Activated naive CD8-positive, alpha-beta T cell treated with anti-CD3 and anti-CD28 coated beads for 36 hours (primary cell): ENCODE measurements at regions not wholly inside any gene's neighbourhood (a gene's known extent, or its start where the extent isn't known, plus 50 kb on each side); places are given as distances from the start of the nearest gene placed in this dataset.

Experiments used
- DNase-seq: peaks from one replicate; pipeline ENCODE4 v3.0.0; 2021
- H3K27ac Mint-ChIP-seq: one replicate; pipeline ENCODE4 v1.8.0; 2022; ENCODE audit warnings: mild to moderate bottlenecking, moderate library complexity, mixed read lengths
- H3K27me3 Mint-ChIP-seq: one replicate; pipeline ENCODE4 v1.8.0; 2022; ENCODE audit warnings: mild to moderate bottlenecking, mixed read lengths
- H3K36me3 Mint-ChIP-seq: one replicate; pipeline ENCODE4 v1.8.0; 2021; ENCODE audit warnings: mild to moderate bottlenecking, mixed read lengths
- H3K4me1 Mint-ChIP-seq: one replicate; pipeline ENCODE4 v1.8.0; 2021; ENCODE audit warnings: mixed read lengths
- H3K4me3 Mint-ChIP-seq: one replicate; pipeline ENCODE4 v1.8.0; 2022; ENCODE audit warnings: mild to moderate bottlenecking, moderate library complexity, mixed read lengths
- H3K9me3 Mint-ChIP-seq: one replicate; pipeline ENCODE4 v1.8.0; 2022; ENCODE audit warnings: mixed read lengths

GRCh38 chr3:105923140-105923539 lies 54.3 kb upstream of the CBLB start:
- H3K4me1 Mint-ChIP-seq = peaks cover 3% of the 10 kb centered on the region
- no peak overlapping the region for H3K27ac Mint-ChIP-seq
- peaks cover 19% of the 10 kb centered on the region for H3K9me3 Mint-ChIP-seq
- H3K27me3 Mint-ChIP-seq = no peaks in the 10 kb centered on the region
- no peak overlapping the region for H3K4me3 Mint-ChIP-seq
- no peak for DNase-seq
- peaks cover 15% of the 10 kb centered on the region for H3K36me3 Mint-ChIP-seq

- H3K4me3 Mint-ChIP-seq = no peak overlapping the region
- DNase-seq = no peak
- peaks cover 3% of the 10 kb centered on the region for H3K4me1 Mint-ChIP-seq
- no peaks in the 10 kb centered on the region for H3K27me3 Mint-ChIP-seq
- H3K9me3 Mint-ChIP-seq = no peaks in the 10 kb centered on the region
- H3K36me3 Mint-ChIP-seq = no peaks in the 10 kb centered on the region
- H3K27ac Mint-ChIP-seq = no peak overlapping the region
These were observed 58.9 kb upstream of the CBLB start for GRCh38 chr3:105927741-105928140.

GRCh38 chr3:105930733-105931132 lies 61.9 kb upstream of the CBLB start:
- H3K9me3 Mint-ChIP-seq = peaks cover 4% of the 10 kb centered on the region
- no peaks in the 10 kb centered on the region for H3K27me3 Mint-ChIP-seq
- no peaks in the 10 kb centered on the region for H3K36me3 Mint-ChIP-seq
- DNase-seq = no peak
- no peak overlapping the region for H3K4me3 Mint-ChIP-seq
- peaks cover 3% of the 10 kb centered on the region for H3K4me1 Mint-ChIP-seq
- H3K27ac Mint-ChIP-seq = no peak overlapping the region

GRCh38 chr3:105931500-105931899 lies 62.7 kb upstream of the CBLB start:
- no peak overlapping the region for H3K4me3 Mint-ChIP-seq
- H3K4me1 Mint-ChIP-seq = peaks cover 3% of the 10 kb centered on the region
- no peak for DNase-seq
- H3K36me3 Mint-ChIP-seq = no peaks in the 10 kb centered on the region
- peaks cover 4% of the 10 kb centered on the region for H3K9me3 Mint-ChIP-seq
- H3K27me3 Mint-ChIP-seq = no peaks in the 10 kb centered on the region
- no peak overlapping the region for H3K27ac Mint-ChIP-seq

GRCh38 chr3:105933871-105934270 lies 65.1 kb upstream of the CBLB start:
- no peak overlapping the region for H3K4me3 Mint-ChIP-seq
- H3K27ac Mint-ChIP-seq = no peak overlapping the region
- peaks cover 7% of the 10 kb centered on the region for H3K9me3 Mint-ChIP-seq
- H3K4me1 Mint-ChIP-seq = peaks cover 5% of the 10 kb centered on the region
- DNase-seq = no peak
- H3K27me3 Mint-ChIP-seq = no peaks in the 10 kb centered on the region
- peaks cover 3% of the 10 kb centered on the region for H3K36me3 Mint-ChIP-seq

DNA sequence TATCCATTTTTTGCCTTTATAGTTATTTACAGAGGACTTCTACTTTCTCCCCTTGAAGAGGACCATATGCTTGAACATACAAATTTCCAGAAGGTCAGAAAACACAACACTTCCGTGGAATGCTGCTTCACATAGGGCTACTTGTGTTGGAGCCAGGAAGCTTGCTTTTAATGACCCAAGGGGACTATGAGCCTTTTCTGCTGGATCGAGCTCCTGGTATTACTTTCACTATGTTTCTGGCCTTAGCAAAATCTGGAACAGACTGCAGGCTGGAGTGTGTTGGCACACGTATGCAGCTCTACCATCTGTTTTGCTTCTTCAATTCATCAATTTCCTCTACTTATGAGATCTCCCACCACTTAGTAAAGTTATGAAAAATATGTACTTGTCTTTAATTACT lies 69.3 kb upstream of the CBLB start:
- H3K36me3 Mint-ChIP-seq = peaks cover 3% of the 10 kb centered on the region
- H3K4me1 Mint-ChIP-seq = peaks cover 3% of the 10 kb centered on the region
- no peak overlapping the region for H3K27ac Mint-ChIP-seq
- H3K4me3 Mint-ChIP-seq = no peak overlapping the region
- peaks cover 8% of the 10 kb centered on the region for H3K9me3 Mint-ChIP-seq
- DNase-seq = no peak
- no peaks in the 10 kb centered on the region for H3K27me3 Mint-ChIP-seq

DNA sequence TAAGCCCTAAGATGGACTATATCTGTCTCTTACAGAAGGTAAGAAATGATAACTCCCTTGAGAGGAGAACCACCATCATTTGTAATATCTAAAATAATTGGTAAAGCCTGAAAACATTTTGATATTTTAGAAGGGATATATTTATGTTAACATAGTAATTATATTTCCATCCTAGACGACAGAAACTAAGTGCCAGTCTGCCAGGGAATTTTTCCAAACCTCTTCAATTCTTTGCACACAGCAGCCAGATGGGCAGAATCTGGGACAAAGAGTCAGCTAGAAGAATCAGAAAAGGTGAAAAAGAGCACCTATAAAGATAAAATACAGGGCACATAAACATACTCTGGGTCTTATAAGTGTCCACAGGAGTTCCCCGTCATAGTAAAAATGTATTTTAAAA lies 70.0 kb upstream of the CBLB start:
- DNase-seq = no peak
- Mint-ChIP-seq H3K27me3 (no peaks in the 10 kb centered on the region), H3K4me3 (no peak overlapping the region), H3K27ac (no peak overlapping the region), H3K4me1 (peaks cover 3% of the 10 kb centered on the region), H3K9me3 (peaks cover 8% of the 10 kb centered on the region), H3K36me3 (peaks cover 3% of the 10 kb centered on the region)

DNA sequence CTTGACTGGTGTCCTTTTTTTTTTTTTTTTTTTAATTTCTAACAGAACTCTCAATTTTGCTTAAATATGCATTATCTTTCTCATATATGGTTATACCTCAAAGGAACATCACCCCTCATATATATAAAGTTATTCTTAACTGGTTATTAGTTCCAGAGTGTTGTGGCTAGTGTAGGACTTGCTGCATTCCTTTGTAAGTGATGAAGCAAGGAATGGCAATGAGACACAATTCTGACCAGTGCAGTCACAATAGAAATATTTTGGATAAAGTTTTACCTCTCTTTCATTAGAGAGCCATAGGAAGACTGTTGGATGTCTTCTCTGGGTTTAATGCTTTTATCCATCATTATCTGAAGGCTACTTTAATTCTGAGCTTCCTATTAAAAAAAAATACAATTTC lies 75.5 kb upstream of the CBLB start:
- no peaks in the 10 kb centered on the region for H3K27me3 Mint-ChIP-seq
- H3K36me3 Mint-ChIP-seq = no peaks in the 10 kb centered on the region

DNA sequence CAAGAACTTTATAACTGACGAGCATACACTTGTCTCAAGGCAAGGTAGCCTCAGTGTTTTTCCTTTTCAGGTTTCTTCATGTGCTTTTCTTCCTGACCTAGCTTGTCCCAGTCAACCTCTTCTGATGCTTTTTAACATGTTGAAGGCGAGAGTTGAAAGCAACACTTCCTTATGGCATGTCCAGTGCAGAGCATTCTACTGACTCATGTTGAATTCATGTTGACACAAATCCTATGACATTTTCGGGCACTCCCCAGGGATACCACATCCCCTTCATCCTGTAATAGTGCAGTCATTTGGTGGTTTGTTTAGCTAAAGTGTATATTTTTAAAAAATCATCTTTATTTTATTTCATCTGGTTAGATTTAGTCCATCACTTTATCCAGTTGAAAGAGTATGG lies 75.9 kb upstream of the CBLB start:
- Mint-ChIP-seq H3K36me3 (no peaks in the 10 kb centered on the region), H3K4me3 (no peak overlapping the region), H3K27me3 (no peaks in the 10 kb centered on the region), H3K4me1 (no peaks in the 10 kb centered on the region), H3K27ac (no peak overlapping the region), H3K9me3 (peaks cover 1% of the 10 kb centered on the region)
- DNase-seq = no peak

More for the DNA sequence above, 75.5 kb upstream of the CBLB start:
- no peak for DNase-seq
- no peak overlapping the region for H3K4me3 Mint-ChIP-seq
- peaks cover 1% of the 10 kb centered on the region for H3K9me3 Mint-ChIP-seq
- no peaks in the 10 kb centered on the region for H3K4me1 Mint-ChIP-seq
- H3K27ac Mint-ChIP-seq = no peak overlapping the region

DNA sequence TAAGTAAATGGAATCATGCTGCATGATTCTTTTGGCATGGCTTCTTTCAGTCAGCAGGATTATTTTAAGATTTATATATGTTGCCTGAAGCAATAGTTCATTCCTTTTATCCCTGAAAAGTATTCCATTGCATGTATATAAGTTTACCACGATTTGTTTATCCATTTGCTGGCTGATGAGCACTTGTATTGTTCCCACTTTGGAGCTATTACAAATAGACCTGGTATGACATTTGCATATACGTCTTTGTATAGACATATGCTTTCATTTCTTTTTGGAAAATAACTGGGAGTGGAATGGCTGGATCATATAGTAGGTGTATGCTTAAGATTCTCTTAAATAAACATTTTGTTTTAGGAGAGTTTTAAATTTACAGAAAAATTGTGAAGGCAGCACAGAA lies 79.3 kb upstream of the CBLB start:
- Mint-ChIP-seq H3K27ac (no peak overlapping the region), H3K4me3 (no peak overlapping the region), H3K4me1 (no peaks in the 10 kb centered on the region)

GRCh38 chr3:105950881-105951600 lies 82.2 kb upstream of the CBLB start:
- no peaks in the 10 kb centered on the region for H3K36me3 Mint-ChIP-seq
- H3K27ac Mint-ChIP-seq = no peak overlapping the region
- DNase-seq = no peak
- no peaks in the 10 kb centered on the region for H3K27me3 Mint-ChIP-seq
- H3K4me1 Mint-ChIP-seq = no peaks in the 10 kb centered on the region
- no peaks in the 10 kb centered on the region for H3K9me3 Mint-ChIP-seq
- no peak overlapping the region for H3K4me3 Mint-ChIP-seq

More for the DNA sequence above, 79.3 kb upstream of the CBLB start:
- H3K36me3 Mint-ChIP-seq = no peaks in the 10 kb centered on the region
- DNase-seq = no peak
- no peaks in the 10 kb centered on the region for H3K27me3 Mint-ChIP-seq
- no peaks in the 10 kb centered on the region for H3K9me3 Mint-ChIP-seq

GRCh38 chr3:105953831-105954230 lies 85.0 kb upstream of the CBLB start:
- no peak for DNase-seq
- no peak overlapping the region for H3K4me3 Mint-ChIP-seq
- no peaks in the 10 kb centered on the region for H3K36me3 Mint-ChIP-seq
- no peak overlapping the region for H3K27ac Mint-ChIP-seq
- no peaks in the 10 kb centered on the region for H3K4me1 Mint-ChIP-seq
- H3K9me3 Mint-ChIP-seq = no peaks in the 10 kb centered on the region
- H3K27me3 Mint-ChIP-seq = no peaks in the 10 kb centered on the region

DNA sequence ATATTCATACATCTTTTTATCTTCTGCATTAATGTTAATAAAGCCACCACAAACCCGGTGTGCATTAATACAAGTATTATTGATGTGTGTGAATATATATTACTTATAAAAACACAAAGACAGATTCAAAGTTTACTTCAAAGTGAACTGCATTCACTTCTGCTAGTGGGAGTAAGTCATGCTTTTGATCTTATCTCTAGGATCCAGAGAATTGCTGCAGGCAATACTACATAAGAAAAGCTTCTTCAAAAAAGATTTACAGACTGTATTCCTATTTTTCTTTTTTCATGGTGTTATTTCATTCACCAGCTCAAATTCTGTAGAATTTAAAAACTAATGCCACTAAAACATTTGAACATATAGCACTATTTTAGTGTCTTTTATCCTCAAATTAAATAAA lies 87.5 kb upstream of the CBLB start:
- Mint-ChIP-seq H3K27me3 (no peaks in the 10 kb centered on the region), H3K27ac (no peak overlapping the region), H3K4me3 (no peak overlapping the region), H3K36me3 (no peaks in the 10 kb centered on the region), H3K9me3 (peaks cover 1% of the 10 kb centered on the region), H3K4me1 (peaks cover 5% of the 10 kb centered on the region)
- DNase-seq = no peak

DNA sequence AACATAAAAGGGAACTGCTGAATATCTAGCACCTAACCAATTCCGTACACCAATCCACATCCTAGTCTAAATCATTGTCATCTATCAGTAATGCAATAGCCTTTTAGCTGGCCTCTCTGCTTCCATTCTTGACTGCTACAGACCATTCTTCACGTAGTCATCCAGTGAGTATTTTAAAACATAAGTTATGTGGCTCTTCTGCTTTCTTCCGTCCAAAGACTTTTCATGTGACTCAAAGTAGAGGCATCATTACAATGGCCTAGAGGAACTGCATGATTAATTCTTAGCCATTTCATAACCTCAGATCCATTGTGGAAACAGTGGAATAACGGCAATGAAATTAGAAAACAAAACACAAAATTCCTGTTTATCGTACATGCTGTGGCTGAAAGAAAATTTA lies 88.9 kb upstream of the CBLB start:
- DNase-seq = no peak
- Mint-ChIP-seq H3K36me3 (no peaks in the 10 kb centered on the region), H3K27me3 (no peaks in the 10 kb centered on the region), H3K4me1 (peaks cover 7% of the 10 kb centered on the region), H3K9me3 (peaks cover 3% of the 10 kb centered on the region), H3K4me3 (no peak overlapping the region), H3K27ac (no peak overlapping the region)

- DNase-seq = no peak
- Mint-ChIP-seq H3K27me3 (no peaks in the 10 kb centered on the region), H3K4me1 (peaks cover 7% of the 10 kb centered on the region), H3K9me3 (peaks cover 3% of the 10 kb centered on the region), H3K36me3 (no peaks in the 10 kb centered on the region), H3K4me3 (no peak overlapping the region), H3K27ac (no peak overlapping the region)
These were observed 89.6 kb upstream of the CBLB start for GRCh38 chr3:105958237-105959000.

DNA sequence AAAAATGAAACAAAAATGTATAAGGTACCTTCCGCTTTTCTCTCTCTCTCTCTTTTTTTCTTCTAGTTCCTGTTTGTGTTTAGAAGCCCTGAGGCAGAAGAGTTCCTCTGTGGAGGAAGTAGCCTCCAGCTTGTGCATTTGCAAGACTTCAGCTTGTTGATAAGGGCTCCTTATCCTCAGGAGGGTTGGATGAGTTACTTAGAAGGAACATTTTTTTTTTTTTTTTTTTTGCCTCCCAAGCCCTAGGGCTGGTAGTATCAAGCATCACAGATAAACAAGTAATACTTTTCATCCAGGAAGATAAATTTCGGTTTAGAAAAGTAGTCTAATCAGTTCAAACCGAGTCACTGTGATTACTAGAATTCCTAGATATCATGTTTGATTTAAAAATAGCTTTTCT lies 91.0 kb upstream of the CBLB start:
- Mint-ChIP-seq H3K36me3 (no peaks in the 10 kb centered on the region), H3K9me3 (peaks cover 3% of the 10 kb centered on the region), H3K27ac (no peak overlapping the region), H3K4me3 (no peak overlapping the region), H3K27me3 (no peaks in the 10 kb centered on the region), H3K4me1 (peaks cover 7% of the 10 kb centered on the region)
- no peak for DNase-seq
